AG09309 (cell line): ENCODE measurements at regions not wholly inside any gene's neighbourhood (a gene's known extent, or its start where the extent isn't known, plus 50 kb on each side); places are given as distances from the start of the nearest gene placed in this dataset.
"Not testable (repeated sequence)": the region's sequence is repeated elsewhere in the genome, so short reads cannot be mapped to it uniquely, and the experiment has no call there.

Source experiments
- DNase-seq: peaks from one replicate; pipeline ENCODE4 v3.0.0-alpha.2; 2010; ENCODE audit warnings: low read depth
- H3K4me3 ChIP-seq: 2 replicates; pipeline ENCODE4 v1.5.1; 2011; ENCODE audit warnings: mild to moderate bottlenecking, low read depth, low read length, moderate library complexity; ENCODE audit not compliant: control insufficient read depth
- CTCF ChIP-seq: IDR thresholded peaks from 2 replicates; pipeline ENCODE4 v1.5.1; 2011; ENCODE audit warnings: mild to moderate bottlenecking, low read depth, low read length, inconsistent platforms; ENCODE audit not compliant: insufficient read depth, control insufficient read depth; ENCODE audit errors: missing control alignments

GRCh38 chrX:39795605-39796004 lies 302.2 kb downstream of the BCOR start:
- no peak for TF ChIP-seq CTCF
- no peak for DNase-seq
- H3K4me3 ChIP-seq: no peak overlapping the region

GRCh38 chrX:39796856-39797255 lies 300.9 kb downstream of the BCOR start:
- DNase-seq: no peak
- no peak overlapping the region for H3K4me3 ChIP-seq
- no peak for TF ChIP-seq CTCF

- DNase-seq, H3K4me3 ChIP-seq: not testable (repeated sequence)
These were observed 299.3 kb downstream of the BCOR start for GRCh38 chrX:39798488-39798887.

GRCh38 chrX:39802354-39802753 lies 295.4 kb downstream of the BCOR start:
- no peak for DNase-seq
- TF ChIP-seq CTCF: no peak

GRCh38 chrX:39802908-39803307 lies 294.9 kb downstream of the BCOR start:
- no peak for TF ChIP-seq CTCF
- H3K4me3 ChIP-seq: no peak overlapping the region
- no peak for DNase-seq

More at GRCh38 chrX:39802354-39802753, 295.4 kb downstream of the BCOR start:
- H3K4me3 ChIP-seq: no peak overlapping the region

GRCh38 chrX:39805022-39805421 lies 292.7 kb downstream of the BCOR start:
- TF ChIP-seq CTCF: no peak
- no peak overlapping the region for H3K4me3 ChIP-seq
- DNase-seq: no peak

GRCh38 chrX:39805825-39806224 lies 291.9 kb downstream of the BCOR start:
- no peak for TF ChIP-seq CTCF
- no peak overlapping the region for H3K4me3 ChIP-seq
- DNase-seq: no peak

- no peak for TF ChIP-seq CTCF
- peak; percentile 70 for DNase-seq
- no peak overlapping the region for H3K4me3 ChIP-seq
These were observed 289.3 kb downstream of the BCOR start for GRCh38 chrX:39808471-39808917.
